NCI-H748 (cell line): ENCODE measurements at regions not wholly inside any gene's neighbourhood (a gene's known extent, or its start where the extent isn't known, plus 50 kb on each side); places are given as distances from the start of the nearest gene placed in this dataset.

Experiments
- DNase-seq: peaks from one replicate; lab custom pipeline; 2025; ENCODE audit not compliant: unreplicated experiment; lab: John Stamatoyannopoulos, UW

DNA sequence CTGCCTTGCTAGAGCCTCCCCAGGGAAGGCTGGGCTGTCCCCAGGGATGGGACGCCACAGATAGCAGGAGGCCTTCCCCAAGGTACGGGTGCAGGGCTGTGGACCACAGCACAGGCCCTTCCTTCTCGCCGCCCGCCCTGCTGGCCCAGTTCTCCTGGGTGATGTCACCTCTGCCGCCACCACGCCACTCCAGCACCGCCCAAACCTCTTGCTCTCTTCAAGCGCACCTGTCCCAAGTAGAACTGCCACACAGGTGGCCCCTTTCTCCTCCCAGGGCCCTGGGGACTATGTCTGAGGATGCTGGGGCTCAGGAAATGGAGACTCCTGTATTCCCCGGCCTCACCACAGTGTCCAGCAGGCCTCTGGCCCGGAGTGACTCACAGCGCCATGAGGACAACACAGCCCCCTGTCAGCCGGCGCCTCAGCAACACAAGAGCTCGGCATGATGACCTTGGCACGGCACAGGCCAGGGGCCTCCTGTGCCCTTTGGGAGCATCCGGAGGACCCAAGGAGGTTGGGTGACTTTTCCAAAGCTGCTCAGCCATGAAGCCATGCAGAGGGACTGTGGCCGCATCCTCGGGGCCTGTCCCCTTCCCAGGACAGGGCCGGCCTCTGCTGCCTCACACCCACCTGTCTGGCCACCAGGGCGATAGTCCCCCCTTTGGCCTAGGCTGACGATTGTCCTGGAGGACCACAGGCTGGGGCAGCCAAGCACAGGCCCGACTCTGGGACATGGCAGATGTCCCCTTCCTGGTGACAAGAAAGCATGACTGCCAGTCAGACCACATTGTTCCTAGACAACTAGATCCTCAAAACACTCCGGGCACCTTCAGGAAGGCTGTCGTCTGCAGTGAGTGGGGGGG is 1023.5 kb downstream of the BRD1 start:
- no peak for DNase-seq

DNA sequence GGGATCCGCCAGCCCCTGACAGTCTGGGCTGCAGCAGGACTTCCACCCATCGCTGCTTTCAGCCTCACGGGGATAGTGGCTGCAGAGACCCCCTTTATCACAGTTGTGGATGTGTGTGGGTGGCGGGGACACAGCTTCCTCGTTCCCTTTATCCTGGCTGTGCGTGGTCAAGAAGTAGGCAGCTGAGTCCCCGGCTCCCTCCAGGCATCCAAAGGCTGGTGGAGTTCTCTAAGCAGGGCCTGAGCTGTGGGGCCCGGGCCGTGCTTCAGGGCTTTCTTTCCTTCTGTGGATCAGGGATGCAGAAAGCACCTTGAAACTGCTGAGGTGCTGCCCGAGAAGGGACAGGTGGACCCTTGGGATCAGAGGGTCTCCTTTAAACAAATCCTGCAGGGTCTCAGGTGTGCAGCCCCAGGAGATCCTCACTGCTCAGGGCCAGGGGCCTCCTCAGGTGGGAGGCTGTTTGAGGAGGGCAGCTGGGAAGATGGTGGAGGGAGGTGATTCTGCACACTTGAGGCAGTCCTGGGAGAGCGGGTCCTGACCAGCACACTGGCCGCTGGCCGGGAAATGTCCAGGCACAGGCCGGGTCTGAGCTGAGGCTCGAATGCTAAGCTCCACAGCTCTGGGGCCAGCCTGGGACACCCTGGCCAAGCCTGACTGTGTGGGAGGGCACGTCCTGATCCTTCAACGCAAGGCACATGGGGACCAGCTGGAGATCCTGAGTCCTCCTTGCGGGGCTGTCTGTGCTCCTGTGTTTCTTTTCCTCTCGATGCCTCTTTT is 1024.3 kb downstream of the BRD1 start:
- DNase-seq = no peak

DNA sequence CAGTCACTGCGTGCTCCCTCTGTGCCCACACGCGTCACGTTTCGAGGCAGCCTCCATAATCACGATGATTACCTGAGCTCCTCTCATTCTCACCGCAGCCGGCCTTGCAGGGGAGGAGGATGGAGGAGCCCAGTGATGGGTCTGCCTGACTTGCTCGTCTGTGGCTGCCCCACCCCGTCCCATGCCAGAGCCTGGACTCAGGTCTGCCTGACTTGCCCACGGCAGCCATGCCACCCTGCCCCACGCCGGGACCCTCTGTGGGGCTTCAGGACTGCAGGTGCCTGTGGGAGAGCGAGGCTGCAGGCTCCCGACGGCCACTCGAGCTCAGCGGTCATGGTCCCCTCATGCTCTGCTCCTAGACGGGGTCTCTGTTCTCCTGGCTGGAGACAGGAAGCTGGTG is 1025.1 kb downstream of the BRD1 start:
- DNase-seq = no peak

DNA sequence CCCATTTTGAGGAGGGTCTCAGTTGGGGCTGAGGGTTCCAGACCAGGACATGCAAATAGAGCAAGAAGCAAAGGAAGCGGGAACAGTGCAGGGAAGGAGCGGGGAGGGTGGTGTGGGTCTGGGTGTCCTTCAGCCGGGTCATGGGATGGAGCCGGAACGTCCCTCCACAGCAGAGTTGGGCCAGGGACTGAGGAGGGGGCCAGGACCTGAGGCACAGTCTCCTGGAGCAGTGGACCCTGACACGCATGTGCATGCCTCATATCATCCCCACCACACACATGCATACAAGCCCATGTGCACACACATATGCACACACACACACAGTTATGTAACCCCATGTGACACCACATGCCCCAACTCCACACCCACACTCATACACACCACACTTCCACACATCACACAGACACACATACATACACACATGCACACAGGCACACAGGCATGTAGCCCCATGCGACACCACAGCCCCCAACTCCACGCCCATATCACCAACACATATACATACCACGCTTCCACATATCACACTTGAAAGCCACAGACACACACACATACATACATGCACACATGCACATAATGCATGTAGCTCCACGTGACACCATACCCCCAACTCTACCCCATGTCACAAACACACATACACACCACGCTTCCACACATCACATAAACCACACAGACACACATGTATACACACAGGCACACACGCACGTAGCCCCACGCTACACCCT is 1026.6 kb downstream of the BRD1 start:
- DNase-seq = no peak

DNA sequence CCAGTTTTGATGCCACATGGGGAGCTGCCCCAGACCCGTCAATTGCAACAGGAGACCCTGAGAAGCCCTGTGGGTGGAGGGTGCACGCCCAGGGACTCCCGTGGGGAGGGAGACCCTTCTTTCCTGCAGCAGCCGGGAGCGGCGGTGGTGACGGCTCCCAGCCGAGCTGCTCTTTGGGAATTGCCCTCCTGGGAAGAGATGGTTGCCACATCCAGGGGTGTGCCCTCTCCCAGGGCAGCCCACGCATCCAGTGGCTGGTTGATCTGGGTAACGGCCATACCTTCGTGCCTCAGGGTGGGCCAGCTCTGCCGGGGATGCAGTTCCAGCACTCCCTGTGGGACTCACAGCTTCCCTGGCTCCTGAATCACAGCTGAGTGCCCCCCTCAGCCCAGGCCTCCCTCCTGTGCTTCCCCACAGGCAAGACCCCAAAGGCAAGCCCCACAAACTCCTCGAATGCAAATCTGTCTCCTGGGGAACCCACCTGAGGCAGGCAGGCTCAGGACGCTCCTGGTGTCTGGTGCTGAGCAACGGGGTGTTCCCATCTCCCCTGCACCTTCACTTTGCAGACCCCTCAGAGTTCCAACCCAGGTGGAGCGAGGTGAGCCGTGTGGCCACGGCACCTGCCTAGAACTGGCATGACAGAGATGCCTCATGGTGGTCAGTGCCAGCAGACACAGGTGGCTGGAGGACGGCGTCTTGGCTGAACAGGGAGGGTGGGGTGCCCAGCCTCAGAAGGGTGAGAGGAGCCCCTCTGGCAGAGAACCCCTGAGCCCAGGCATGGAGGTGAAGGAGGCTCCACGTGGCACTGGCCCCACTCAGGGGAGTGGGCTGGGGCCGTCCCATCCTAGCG is 1027.4 kb downstream of the BRD1 start:
- no peak for DNase-seq

DNA sequence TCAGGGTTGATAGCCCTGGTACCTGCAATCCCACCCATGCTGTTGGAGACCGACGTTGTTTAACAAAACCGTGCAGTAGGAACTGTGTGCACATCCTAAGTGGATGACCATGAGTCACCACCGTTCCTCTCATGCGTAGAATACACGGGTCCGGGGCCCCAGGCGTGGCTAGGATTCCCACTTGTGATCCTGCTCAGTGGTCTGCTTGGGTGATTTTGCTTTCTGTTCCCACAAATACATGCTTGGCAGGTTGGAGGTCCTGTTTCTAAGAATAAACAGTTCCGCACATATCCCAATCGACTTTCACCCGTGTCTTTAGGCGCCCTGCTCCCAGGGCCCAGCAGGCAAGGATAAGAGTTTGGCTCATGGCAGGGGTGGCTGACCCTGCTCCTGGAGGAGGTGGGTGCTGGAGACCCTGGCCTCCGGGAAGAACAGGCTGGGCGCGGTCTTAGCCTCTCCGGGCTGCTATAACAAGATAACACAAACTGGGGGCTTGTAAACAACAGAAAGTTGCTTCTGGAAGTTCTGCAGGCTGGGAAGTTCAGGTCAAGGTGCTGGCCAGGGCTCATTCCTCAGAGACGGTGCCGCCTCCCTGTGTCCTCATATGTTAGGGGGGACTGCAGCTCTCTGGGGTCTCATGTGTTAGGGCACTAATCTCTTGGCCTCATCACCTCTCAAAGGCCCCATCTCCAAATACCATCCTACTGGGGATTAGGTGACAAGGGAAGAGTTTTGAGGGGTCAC is 1028.3 kb downstream of the BRD1 start:
- DNase-seq = no peak

DNA sequence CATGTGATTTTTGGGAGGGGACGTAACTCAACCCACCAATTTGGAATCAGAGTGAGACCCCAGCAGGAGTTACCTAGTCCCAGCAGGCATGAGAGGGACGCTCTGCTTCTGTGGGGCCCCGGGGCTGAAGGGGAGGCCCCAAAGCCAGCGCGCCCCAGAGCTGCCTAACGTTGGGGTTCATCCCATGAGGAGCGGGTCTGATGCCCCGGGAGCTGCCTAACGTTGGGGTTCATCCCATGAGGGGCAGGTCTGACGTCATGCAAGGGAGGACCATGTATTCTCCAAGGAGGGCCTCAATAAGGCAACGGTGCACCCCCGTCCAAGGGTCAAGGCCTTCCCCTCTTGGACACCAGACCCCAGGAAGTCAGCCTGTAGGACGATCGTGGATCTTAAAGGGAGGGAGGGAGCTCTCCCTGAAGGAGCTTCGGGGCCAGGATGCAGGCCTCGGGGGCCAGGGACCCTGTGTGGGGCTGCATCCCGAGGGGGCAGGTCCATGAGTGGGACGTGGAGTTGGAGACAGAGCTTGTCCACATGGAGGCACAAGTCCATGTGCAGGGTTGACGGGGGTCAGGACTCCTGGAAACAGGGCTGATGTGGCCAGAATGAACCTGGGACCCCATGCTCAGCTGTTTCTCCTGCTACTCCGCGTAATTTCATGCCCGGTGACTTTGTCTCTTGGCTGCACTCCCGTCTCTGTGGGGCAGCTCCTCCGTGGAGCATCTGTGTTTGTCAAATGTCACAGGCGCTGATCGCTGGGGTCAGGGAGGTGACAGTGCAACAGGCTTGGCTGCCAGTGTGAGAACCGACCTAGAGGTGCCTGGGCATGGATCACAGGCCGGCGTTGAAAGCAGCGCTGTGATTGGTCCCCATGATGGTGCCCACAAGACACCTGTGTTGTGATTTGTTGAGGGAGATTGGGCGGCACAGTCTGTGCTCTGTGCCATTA is 1029.1 kb downstream of the BRD1 start:
- DNase-seq = no peak

DNA sequence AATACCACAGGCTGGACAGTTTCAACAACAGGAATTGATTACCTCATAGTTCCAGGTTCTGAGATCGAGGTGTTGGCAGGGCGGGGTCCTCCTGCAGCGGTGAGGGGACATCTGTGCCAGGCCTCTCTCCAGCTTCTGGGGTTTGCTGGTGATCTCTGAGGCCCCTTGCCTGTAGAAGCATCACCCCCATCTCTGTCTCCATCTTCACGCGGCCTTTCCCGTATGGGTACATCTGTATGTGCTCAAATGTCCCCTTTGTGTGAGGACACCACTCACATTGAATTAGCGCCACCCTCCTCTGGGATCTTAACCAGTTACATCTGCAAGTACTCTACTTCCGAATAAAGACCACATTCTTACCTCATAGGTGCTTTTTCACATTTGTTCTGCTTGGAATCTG is 1029.9 kb downstream of the BRD1 start:
- DNase-seq = no peak

DNA sequence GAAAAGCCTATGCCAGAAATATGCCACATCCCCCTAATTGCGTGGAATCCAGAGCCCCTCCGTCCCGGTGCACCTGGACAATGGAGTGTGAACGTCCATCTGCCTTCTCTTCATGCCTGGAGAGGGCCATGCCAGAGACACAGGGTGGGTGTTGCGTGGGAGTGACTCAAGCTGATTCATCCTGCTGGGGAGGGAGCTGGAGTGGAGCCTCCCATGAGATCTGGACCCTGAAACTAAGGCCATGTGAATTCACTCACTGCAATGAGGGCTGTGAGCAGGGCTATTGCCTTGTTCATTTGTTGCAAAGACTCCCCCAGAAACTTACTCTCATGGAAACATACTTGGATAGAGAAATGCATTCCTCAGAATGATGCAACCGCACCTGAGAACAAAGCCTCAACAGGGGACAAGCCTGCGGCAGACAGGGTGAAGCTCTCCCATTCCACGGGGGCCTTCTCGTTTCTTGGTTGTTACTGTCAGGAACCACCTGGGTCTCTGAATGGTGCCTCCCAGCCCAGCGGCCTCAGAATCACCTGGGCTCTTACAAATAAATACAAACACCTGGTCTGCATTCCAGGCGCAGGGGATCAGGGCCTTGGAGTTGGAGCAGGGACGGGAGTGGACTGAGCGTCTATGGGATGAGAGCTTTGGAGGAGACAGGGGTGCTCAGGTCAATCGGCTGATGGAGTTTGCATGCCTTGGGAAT is 1031.2 kb downstream of the BRD1 start:
- DNase-seq = no peak

DNA sequence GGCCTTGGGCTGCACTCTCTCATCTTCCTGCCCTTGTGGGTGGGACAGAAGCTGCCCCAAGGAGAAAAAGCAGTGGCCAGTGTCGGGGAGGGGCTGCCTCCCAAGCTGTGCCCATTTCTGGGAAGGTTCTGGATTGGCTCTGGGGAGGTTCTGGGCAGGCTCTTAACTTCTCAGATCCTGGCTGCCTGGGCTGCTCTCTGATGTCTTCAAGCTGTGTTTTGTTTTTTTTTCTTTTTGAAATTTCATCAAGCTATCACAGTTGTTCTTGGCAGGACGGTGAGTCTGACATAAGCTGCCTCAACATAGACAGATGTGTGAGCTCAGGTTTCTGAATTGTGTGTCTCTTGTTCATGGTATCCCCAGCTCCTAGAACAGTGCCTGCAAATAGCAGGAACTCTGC is 1032.0 kb downstream of the BRD1 start:
- DNase-seq = no peak

DNA sequence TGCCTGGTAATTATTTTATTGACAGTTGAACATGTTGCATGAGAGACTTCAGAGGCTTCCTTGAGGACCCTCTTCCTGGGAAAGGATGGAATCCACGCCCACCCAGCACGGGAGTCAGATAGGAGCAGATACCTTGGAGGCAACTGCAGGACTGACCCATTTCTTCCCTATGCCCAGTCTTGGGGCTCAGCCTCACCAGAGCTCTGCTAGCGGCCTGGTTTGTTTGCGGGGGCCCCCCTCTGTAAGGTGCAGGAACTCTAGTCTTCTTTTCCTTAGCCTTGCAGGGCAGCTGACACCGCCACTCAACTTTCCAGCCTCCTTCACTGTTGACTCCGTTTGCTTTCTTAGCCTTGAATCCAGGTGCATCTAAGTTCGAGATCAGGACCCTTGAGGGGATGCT is 1032.8 kb downstream of the BRD1 start:
- no peak for DNase-seq

DNA sequence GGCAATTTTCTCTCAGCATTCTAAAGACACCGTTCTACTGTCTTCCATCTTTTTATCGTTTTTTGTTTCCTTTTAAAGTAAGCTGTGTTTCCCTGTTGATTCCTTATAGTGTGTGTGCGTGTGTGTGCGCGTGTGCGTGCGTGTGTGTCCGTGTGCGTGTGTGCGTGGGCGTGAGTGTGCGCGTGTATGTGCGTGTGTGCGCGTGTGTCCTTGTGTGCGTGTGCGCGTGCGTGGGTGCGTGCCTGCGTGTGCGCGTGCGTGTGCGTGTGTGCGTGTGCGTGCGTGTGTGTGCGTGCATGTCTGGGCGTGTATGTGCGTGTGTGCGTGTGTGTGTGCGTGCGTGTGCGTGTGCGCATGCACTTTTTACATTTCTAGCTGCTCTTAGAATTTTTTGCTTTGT is 1033.7 kb downstream of the BRD1 start:
- no peak for DNase-seq

DNA sequence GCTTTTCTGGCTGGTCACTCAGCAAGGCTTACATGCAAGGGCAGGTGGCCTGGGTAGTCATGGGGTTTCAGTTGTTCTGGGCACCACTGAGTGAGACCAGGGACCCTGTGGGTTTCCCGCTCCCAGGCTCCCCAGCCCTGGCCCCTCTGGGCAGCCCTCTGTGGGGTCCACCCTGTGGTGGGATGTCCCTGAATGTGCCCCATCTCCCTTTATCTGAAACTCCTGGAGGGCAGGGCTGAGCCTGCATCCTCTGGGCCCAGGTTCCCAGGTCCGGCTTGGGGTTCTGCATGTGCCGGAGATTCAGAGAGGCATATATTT is 1041.0 kb downstream of the BRD1 start:
- DNase-seq = no peak

DNA sequence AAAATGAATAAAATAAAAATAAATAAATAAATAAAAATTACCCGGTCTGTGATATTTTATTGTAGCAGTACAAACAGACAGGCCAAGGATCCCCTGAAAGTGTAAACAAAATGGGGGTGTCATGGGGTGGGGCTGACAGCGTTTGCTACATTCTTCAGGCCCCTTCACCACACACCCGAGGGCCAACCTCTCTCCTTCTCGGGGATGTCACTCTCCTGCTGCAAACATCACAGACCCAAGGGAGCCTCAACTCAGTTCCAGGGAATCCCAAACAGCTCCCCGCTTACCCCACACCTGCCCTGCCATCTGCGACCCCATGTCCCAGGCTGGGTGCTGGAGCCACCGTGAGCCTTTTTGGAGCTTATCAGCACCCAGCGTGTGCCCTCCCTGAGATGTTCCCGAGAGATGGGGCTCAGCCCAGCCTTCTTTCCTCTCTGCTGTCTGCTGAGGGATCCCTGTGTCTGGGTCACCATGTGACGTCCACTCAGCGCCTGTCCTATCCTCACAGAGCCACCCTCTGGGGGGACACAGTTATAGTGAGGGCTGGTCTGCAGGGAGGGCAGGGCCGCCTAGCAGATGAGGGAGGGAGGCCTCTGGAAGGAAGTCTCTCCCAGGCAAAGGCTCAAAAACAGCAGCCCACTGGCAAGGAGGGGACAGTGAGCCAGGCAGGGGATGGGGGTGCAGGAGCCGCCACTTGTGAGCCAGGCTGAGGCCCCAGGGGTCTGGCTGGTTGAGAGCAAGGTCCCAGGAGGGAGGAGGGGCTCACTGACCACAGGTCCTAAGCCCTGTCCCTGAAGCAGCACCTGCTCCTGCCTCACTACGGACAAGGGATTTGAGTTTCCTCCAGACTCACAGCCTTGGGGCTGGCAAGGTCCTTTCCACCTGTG is 1041.6 kb downstream of the BRD1 start:
- DNase-seq = no peak

DNA sequence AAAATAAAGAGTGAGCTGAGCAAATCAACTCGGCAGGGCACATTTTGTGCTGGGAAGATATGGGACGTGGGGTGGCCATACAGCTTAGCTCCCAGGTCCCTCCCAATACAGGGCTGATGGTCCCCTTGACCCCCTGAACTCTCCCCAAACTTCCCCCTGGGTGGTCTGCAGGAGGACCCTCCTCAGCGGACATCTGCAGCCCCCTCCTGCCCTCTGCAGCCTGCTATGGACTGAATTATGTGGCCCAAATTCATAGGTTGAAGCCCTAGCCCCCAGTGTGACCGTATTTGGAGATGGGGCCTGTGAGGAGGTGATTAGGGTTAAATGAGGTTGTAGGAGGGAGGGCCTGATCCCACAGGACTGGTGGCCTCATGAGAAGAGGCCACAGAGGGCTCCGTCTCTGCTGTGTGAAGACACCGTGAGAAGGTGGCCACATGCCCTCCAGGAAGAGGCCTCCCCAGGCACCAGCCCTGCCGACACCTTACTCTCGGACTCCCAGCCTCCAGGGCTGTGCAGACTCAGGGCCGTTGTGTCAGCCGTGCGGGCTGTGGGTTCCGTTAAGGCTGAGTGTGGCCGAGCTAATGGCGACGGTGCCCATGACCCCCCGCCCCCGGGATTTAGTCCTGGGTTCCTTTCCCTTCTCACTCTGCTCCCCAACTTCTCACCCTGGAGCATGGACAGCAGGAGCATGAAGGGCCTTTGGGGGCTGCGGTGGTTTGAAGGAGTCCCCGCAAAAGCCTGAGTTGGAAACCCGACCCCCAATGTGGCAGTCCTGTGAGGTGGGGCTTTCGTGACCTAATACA is 1042.8 kb downstream of the BRD1 start:
- DNase-seq = no peak

DNA sequence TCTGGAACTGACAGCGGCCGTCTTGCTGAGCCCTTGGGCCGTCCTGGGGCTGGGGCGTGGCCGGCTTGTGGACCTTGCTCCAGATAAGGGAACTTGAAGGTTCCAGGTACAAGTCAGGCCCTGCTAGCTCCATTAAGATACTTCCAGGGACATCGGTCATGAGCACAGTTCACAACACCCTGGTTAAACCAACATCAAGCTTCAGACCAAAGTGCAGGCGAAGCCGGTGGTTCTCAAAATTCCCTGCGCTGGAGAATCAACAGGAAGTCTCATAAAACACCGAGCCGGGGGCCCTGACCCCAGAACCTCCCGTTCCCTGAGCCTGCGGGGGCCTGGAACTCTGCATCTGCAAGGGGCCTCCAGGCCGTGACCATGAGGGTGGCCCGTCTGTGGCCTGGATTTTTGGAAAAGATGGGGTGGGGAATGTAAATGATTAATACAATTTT is 1043.8 kb downstream of the BRD1 start:
- no peak for DNase-seq
